ENCODE measurements at regions not wholly inside any gene's neighbourhood (a gene's known extent, or its start where the extent isn't known, plus 50 kb on each side); places are given as distances from the start of the nearest gene placed in this dataset.

DNA sequence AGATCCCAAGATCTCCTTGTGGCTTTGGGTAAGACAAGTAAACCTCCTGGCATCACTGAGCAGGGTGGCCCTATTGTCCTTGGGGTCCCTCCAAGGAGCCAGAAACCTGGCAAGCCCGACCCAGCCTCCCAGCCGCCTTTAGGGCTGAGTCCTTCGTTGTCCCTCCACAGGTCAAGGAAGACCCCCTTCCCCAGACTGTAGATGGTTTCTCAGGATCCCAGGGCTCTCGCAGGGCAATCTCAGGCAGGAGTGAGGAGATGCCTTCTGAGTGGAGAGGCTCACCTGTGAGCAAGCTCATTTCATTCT lies 71.6 kb upstream of the CSF3R start:
- H3K9me3 ChIP-seq (ENCODE audit: control insufficient read depth in 2 of 2, insufficient read depth in 1 of 2, low read length in 1 of 2), result no peaks in the 10 kb centered on the region
- 85% methylated on average over 4 of the region's 4 CpGs for WGBS
- H3K4me3 ChIP-seq (ENCODE audit: low read length in 2 of 2), result no peak overlapping the region
- no peaks in the 10 kb centered on the region for H3K4me1 ChIP-seq (ENCODE audit: control insufficient read depth in 2 of 2, insufficient read depth in 2 of 2, low read length in 2 of 2)
- H3K36me3 ChIP-seq (ENCODE audit: control insufficient read depth in 2 of 2, insufficient read depth in 2 of 2, low read length in 1 of 2), result no peaks in the 10 kb centered on the region
- no peak overlapping the region for H3K27ac ChIP-seq (ENCODE audit: low read depth in 1 of 2, low read length in 1 of 2)
- no peak for DNase-seq (ENCODE audit: low read depth in 6 of 9, low spot score in 9 of 9)
- peaks cover 0 to 9% of the 10 kb centered on the region in 2 donors for H3K27me3 ChIP-seq (ENCODE audit: control insufficient read depth in 2 of 2, insufficient read depth in 1 of 2, low read length in 1 of 2)

DNA sequence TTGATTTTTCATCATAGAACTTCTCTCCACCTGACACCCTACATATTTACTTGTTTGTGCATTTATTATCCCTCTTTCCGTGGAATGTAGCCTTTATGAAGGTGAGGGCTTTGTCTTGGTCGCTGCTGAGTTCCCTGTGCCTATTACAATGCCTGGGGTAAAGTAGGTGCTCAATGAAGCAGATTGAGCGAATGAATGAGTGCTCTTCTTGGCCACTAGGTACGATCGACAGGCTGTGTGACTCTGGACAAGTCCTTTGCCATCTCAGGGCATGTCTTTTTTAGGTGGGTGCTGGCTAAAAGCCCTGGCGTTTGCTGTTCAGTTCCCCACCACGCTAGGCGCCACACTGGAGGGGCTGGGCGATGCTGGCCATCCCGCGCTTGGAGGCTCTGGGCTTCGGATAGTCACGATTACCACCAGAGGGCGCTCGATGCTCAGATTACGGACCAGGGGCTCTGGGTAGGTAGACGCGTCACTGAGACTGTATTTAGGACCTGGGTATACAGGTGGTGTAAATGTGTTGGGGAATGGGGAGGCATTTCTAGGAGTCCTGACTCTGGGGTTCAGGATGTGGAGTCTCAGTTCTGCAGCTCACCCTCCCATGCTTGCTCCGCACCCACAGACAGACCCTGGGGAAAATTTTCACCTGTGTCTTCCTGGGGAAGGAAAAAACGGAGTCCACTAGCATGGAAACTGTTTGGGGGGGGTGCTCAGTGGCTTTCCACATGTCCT lies 71.0 kb upstream of the CSF3R start:
- Histone ChIP-seq H3K4me3 (ENCODE audit: low read length in 2 of 2) (no peak overlapping the region), H3K36me3 (ENCODE audit: control insufficient read depth in 2 of 2, insufficient read depth in 2 of 2, low read length in 1 of 2) (no peaks in the 10 kb centered on the region), H3K4me1 (ENCODE audit: control insufficient read depth in 2 of 2, insufficient read depth in 2 of 2, low read length in 2 of 2) (no peaks in the 10 kb centered on the region), H3K27ac (ENCODE audit: low read depth in 1 of 2, low read length in 1 of 2) (no peak overlapping the region), H3K27me3 (ENCODE audit: control insufficient read depth in 2 of 2, insufficient read depth in 1 of 2, low read length in 1 of 2) (peaks cover 0 to 9% of the 10 kb centered on the region in 2 donors), H3K9me3 (ENCODE audit: control insufficient read depth in 2 of 2, insufficient read depth in 1 of 2, low read length in 1 of 2) (no peaks in the 10 kb centered on the region)
- WGBS, result 25% methylated on average over 20 of the region's 20 CpGs
- peak; percentile 23 to 75 (median 51) for DNase-seq (ENCODE audit: low read depth in 6 of 9, low spot score in 9 of 9)

DNA sequence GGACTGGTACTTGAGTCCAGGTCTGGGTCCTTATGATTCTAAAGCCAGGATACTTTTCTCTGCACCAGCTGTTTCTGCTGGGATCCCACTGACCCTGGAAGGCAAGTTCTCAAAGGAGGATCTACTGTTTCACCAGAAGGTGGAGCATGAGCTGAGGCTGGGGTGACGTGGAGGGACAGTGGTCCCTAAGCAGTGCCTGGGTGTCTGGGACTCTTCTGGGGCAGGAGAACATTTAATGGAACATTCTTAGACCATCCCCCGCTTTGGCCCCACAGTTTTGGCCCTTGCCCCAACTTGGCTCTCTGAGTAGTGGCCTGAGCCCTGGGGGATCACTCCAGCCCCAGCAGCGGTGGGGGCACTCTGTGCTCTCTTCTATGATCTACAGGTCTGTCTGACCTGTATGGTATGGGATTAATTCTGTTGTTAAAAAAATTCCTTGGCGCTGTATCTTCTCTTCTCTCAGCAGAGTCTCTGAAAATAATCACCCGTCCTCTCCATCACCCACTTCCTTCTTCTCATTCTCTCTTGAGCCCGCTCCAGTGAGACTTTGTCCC lies 60.3 kb upstream of the CSF3R start:
- 66% methylated on average over 6 of the region's 6 CpGs for WGBS
- no peak for DNase-seq (ENCODE audit: low read depth in 6 of 9, low spot score in 9 of 9)
- no peak overlapping the region for H3K27ac ChIP-seq (ENCODE audit: low read depth in 1 of 2, low read length in 1 of 2)
- no peak overlapping the region for H3K4me3 ChIP-seq (ENCODE audit: low read length in 2 of 2)
- peaks cover 0 to 2% of the 10 kb centered on the region in 2 donors for H3K27me3 ChIP-seq (ENCODE audit: control insufficient read depth in 2 of 2, insufficient read depth in 1 of 2, low read length in 1 of 2)
- H3K9me3 ChIP-seq (ENCODE audit: control insufficient read depth in 2 of 2, insufficient read depth in 1 of 2, low read length in 1 of 2), result no peaks in the 10 kb centered on the region
- no peaks in the 10 kb centered on the region for H3K4me1 ChIP-seq (ENCODE audit: control insufficient read depth in 2 of 2, insufficient read depth in 2 of 2, low read length in 2 of 2)
- H3K36me3 ChIP-seq (ENCODE audit: control insufficient read depth in 2 of 2, insufficient read depth in 2 of 2, low read length in 1 of 2), result no peaks in the 10 kb centered on the region

DNA sequence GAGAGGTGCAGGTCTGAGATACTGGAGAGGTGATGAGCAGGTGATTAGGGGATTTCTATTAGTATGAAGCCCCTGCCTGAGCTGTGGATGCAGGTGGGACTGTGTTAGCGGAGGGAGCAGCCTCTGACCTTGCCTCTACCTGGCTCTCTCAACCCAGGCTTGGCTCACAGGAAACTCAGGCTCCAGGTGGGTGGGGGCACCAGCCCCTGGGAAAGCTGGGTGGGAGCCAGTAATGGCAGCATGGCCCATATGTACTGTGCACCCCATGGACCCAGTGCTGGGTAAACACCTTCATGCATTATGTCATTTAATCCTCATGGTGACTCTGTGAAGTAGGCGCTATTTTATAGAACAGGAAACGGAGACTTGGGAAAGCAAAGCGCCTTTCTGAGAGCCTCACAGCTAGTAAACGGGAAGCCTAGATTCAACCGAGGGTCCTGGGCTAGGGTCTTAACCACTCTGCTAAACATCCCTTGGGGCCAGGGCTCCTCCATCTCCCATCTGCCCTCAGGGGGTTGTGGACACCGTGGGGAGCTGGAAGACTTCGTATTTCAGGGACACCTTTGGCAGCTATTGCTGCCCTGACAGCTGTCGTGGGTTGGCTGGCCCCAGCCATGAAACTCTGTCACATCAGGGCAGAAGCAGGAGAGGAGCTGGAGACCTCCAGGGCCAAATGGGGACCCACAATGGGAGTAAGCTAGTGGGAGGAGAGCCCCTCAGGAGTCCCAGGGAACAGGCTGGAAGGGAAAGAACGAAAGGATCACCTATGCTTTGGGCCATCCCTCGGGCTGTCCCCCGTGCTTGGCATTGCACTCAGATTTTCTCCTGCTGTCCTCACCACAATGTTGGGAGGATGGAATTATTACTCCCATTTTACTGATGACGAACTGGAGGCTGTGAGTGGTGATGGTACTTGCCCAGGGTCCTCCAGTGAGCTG lies 59.6 kb upstream of the CSF3R start:
- no peaks in the 10 kb centered on the region for H3K36me3 ChIP-seq (ENCODE audit: control insufficient read depth in 2 of 2, insufficient read depth in 2 of 2, low read length in 1 of 2)
- no peak for DNase-seq (ENCODE audit: low read depth in 6 of 9, low spot score in 9 of 9)
- 67% methylated on average over 13 of the region's 13 CpGs for WGBS

DNA sequence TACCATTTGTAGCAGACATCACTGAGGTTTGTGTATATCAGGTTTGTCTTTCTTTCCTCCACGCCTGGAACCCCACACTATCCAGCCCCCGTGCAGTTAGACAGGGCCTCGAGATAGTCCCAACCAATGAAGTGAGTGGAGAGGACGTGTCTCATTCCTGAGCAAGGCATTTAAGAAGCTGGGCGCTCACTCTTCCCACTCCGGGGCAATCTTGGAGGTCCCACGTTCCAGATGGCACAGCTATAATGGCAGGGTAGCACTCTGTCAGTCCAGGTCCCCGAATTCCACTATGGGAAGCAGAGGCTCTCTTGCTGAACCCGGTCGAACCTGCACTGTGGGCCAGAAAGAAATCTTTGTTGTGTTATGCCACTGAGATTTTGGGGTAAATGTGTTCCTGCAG lies 57.3 kb upstream of the CSF3R start:
- peaks cover 0 to 5% of the 10 kb centered on the region in 2 donors for H3K27me3 ChIP-seq (ENCODE audit: control insufficient read depth in 2 of 2, insufficient read depth in 1 of 2, low read length in 1 of 2)
- DNase-seq (ENCODE audit: low read depth in 6 of 9, low spot score in 9 of 9), result no peak
- no peaks in the 10 kb centered on the region for H3K4me1 ChIP-seq (ENCODE audit: control insufficient read depth in 2 of 2, insufficient read depth in 2 of 2, low read length in 2 of 2)
- 93% methylated on average over 10 of the region's 10 CpGs for WGBS
- no peak overlapping the region for H3K4me3 ChIP-seq (ENCODE audit: low read length in 2 of 2)
- no peaks in the 10 kb centered on the region for H3K9me3 ChIP-seq (ENCODE audit: control insufficient read depth in 2 of 2, insufficient read depth in 1 of 2, low read length in 1 of 2)
- H3K27ac ChIP-seq (ENCODE audit: low read depth in 1 of 2, low read length in 1 of 2), result no peak overlapping the region
- no peaks in the 10 kb centered on the region for H3K36me3 ChIP-seq (ENCODE audit: control insufficient read depth in 2 of 2, insufficient read depth in 2 of 2, low read length in 1 of 2)

More for the DNA sequence above, 59.6 kb upstream of the CSF3R start:
- H3K27ac ChIP-seq (ENCODE audit: low read depth in 1 of 2, low read length in 1 of 2), result no peak overlapping the region
- peaks cover 0 to 2% of the 10 kb centered on the region in 2 donors for H3K27me3 ChIP-seq (ENCODE audit: control insufficient read depth in 2 of 2, insufficient read depth in 1 of 2, low read length in 1 of 2)
- no peaks in the 10 kb centered on the region for H3K9me3 ChIP-seq (ENCODE audit: control insufficient read depth in 2 of 2, insufficient read depth in 1 of 2, low read length in 1 of 2)
- H3K4me3 ChIP-seq (ENCODE audit: low read length in 2 of 2), result no peak overlapping the region
- H3K4me1 ChIP-seq (ENCODE audit: control insufficient read depth in 2 of 2, insufficient read depth in 2 of 2, low read length in 2 of 2), result no peaks in the 10 kb centered on the region

DNA sequence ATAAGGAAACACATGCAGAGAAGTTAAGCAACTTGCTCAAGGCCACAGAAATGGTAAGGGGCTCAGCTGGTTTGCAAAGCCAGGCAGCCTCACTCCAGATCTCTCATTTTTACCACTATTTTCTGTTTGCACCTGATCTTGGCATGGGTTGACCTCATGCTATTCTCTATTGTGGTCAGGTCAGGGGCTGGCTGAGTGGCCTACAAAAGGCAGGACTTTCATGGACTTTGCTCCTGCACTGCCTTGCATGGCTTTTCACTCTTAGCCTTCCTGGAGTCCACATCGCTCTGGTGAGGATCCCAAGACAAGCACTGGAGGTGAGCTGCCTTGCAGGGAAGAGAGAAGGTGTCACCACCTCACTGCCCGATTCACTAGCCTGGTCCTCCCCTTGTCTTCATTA lies 56.8 kb upstream of the CSF3R start:
- H3K9me3 ChIP-seq (ENCODE audit: control insufficient read depth in 2 of 2, insufficient read depth in 1 of 2, low read length in 1 of 2), result no peaks in the 10 kb centered on the region
- H3K36me3 ChIP-seq (ENCODE audit: control insufficient read depth in 2 of 2, insufficient read depth in 2 of 2, low read length in 1 of 2), result no peaks in the 10 kb centered on the region
- no peak for DNase-seq (ENCODE audit: low read depth in 6 of 9, low spot score in 9 of 9)
- H3K27me3 ChIP-seq (ENCODE audit: control insufficient read depth in 2 of 2, insufficient read depth in 1 of 2, low read length in 1 of 2), result peaks cover 0 to 5% of the 10 kb centered on the region in 2 donors
- 97% methylated on average over 2 of the region's 2 CpGs for WGBS
- H3K4me3 ChIP-seq (ENCODE audit: low read length in 2 of 2), result no peak overlapping the region
- no peaks in the 10 kb centered on the region for H3K4me1 ChIP-seq (ENCODE audit: control insufficient read depth in 2 of 2, insufficient read depth in 2 of 2, low read length in 2 of 2)
- no peak overlapping the region for H3K27ac ChIP-seq (ENCODE audit: low read depth in 1 of 2, low read length in 1 of 2)

DNA sequence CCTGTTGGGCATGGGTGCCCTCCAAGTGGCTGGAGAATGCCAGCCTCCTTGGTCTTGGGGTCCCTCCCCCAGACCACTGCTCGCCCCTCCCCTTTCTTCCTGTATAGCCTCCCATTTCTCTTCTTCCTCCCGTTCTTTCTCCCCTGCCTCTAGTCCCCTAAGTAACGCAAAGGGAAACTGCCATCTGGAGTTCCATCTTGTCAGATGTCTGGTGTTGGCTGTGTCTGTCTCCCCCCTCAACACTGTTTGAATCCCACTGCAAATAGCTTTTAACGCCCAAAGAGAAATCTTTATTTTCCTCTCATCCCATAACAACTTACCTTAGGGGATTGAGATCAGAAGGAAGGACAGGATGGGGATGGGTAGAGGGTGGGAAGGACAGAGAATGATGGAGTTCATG lies 55.3 kb upstream of the CSF3R start:
- DNase-seq (ENCODE audit: low read depth in 6 of 9, low spot score in 9 of 9), result no peak
- Histone ChIP-seq H3K4me3 (ENCODE audit: low read length in 2 of 2) (no peak overlapping the region), H3K36me3 (ENCODE audit: control insufficient read depth in 2 of 2, insufficient read depth in 2 of 2, low read length in 1 of 2) (no peaks in the 10 kb centered on the region), H3K27ac (ENCODE audit: low read depth in 1 of 2, low read length in 1 of 2) (no peak overlapping the region), H3K9me3 (ENCODE audit: control insufficient read depth in 2 of 2, insufficient read depth in 1 of 2, low read length in 1 of 2) (no peaks in the 10 kb centered on the region), H3K4me1 (ENCODE audit: control insufficient read depth in 2 of 2, insufficient read depth in 2 of 2, low read length in 2 of 2) (no peaks in the 10 kb centered on the region), H3K27me3 (ENCODE audit: control insufficient read depth in 2 of 2, insufficient read depth in 1 of 2, low read length in 1 of 2) (peaks cover 0 to 5% of the 10 kb centered on the region in 2 donors)
- WGBS, result 75% methylated on average over 4 of the region's 4 CpGs

DNA sequence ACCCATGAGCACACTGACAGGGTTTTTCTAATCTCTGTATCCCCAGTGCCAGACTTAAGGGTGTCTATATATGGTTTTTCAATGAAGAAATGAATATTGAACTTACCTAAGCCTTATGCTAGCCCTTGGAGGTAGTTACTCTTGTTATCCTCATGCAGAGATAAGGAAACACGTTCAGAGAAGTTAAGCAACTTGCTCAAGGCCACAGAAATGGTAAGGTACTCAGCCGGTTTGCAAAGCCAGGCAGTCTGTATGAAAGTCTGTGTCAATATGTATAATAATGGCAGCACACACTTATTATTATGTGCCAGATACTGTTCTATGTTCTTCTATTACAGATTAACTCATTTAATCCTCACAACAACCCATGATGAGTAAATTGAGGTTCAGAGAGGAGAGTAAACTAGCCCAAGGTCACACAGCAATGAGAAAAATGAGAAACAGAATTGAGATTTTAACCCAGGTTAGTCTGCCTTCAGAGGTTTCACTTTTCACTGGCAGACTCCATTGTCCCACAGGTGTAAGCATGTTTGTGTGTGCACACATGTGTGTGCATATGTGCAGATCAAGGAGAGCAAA lies 54.6 kb upstream of the CSF3R start:
- Histone ChIP-seq H3K4me3 (ENCODE audit: low read length in 2 of 2) (no peak overlapping the region), H3K27me3 (ENCODE audit: control insufficient read depth in 2 of 2, insufficient read depth in 1 of 2, low read length in 1 of 2) (peaks cover 0 to 5% of the 10 kb centered on the region in 2 donors), H3K9me3 (ENCODE audit: control insufficient read depth in 2 of 2, insufficient read depth in 1 of 2, low read length in 1 of 2) (no peaks in the 10 kb centered on the region), H3K4me1 (ENCODE audit: control insufficient read depth in 2 of 2, insufficient read depth in 2 of 2, low read length in 2 of 2) (no peaks in the 10 kb centered on the region), H3K36me3 (ENCODE audit: control insufficient read depth in 2 of 2, insufficient read depth in 2 of 2, low read length in 1 of 2) (no peaks in the 10 kb centered on the region), H3K27ac (ENCODE audit: low read depth in 1 of 2, low read length in 1 of 2) (no peak overlapping the region)
- DNase-seq (ENCODE audit: low read depth in 6 of 9, low spot score in 9 of 9), result no peak
- WGBS, result 80% methylated on average over 2 of the region's 2 CpGs

DNA sequence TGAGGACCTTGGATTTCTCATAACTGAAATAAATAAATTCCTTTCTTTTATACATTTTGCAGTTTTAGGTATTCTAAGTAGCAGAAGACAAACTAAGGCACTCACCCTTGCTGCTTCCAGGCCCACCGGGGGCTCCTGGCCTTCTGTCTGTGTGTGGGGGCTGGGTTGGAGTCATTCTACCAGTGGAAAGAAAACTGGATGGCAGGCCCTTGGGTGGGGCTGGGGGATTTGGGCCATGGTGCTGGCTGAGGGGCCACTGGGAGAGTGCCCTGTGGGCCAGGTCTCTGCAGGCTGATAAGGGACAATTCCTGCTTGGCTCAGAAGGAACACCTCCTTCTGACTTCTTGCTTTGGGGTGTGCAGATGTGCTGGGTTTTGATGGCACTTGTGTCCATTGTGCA lies 54.0 kb upstream of the CSF3R start:
- no peaks in the 10 kb centered on the region for H3K36me3 ChIP-seq (ENCODE audit: control insufficient read depth in 2 of 2, insufficient read depth in 2 of 2, low read length in 1 of 2)
- WGBS, result 94% methylated on average over 1 of the region's 1 CpG

More for the DNA sequence above, 54.0 kb upstream of the CSF3R start:
- Histone ChIP-seq H3K4me1 (ENCODE audit: control insufficient read depth in 2 of 2, insufficient read depth in 2 of 2, low read length in 2 of 2) (no peaks in the 10 kb centered on the region), H3K27ac (ENCODE audit: low read depth in 1 of 2, low read length in 1 of 2) (no peak overlapping the region), H3K27me3 (ENCODE audit: control insufficient read depth in 2 of 2, insufficient read depth in 1 of 2, low read length in 1 of 2) (peaks cover 0 to 5% of the 10 kb centered on the region in 2 donors), H3K9me3 (ENCODE audit: control insufficient read depth in 2 of 2, insufficient read depth in 1 of 2, low read length in 1 of 2) (no peaks in the 10 kb centered on the region), H3K4me3 (ENCODE audit: low read length in 2 of 2) (no peak overlapping the region)
- no peak for DNase-seq (ENCODE audit: low read depth in 6 of 9, low spot score in 9 of 9)

All from thymus (tissue), 11 donors.